KMS-11 (cell line): ENCODE measurements at regions not wholly inside any gene's neighbourhood (a gene's known extent, or its start where the extent isn't known, plus 50 kb on each side); places are given as distances from the start of the nearest gene placed in this dataset.

Source experiments
- H2AFZ ChIP-seq: fragments of 200-600 bp; sonication (generic); 2 replicates; pipeline ENCODE4 v1.6.1; 2016; ENCODE audit warnings: antibody characterized with exemption, mixed run types, low read depth
- H3K27ac ChIP-seq: fragments of 200-600 bp; sonication (generic); 2 replicates; pipeline ENCODE4 v1.6.1; 2016; ENCODE audit warnings: mild to moderate bottlenecking, mixed run types
- H3K27me3 ChIP-seq: fragments of 200-600 bp; sonication (generic); 2 replicates; pipeline ENCODE4 v1.6.1; 2017; ENCODE audit warnings: mild to moderate bottlenecking, low read depth, mixed run types, moderate library complexity; ENCODE audit not compliant: insufficient read depth
- H3K36me3 ChIP-seq: fragments of 200-600 bp; sonication (generic); 2 replicates; pipeline ENCODE4 v1.6.1; 2017; ENCODE audit warnings: mild to moderate bottlenecking, mixed run types; ENCODE audit not compliant: insufficient read depth
- H3K4me1 ChIP-seq: fragments of 200-600 bp; sonication (generic); 2 replicates; pipeline ENCODE4 v1.6.1; 2016; ENCODE audit warnings: mild to moderate bottlenecking, low read depth, mixed run types; ENCODE audit not compliant: poor library complexity, severe bottlenecking
- H3K4me2 ChIP-seq: fragments of 200-600 bp; sonication (generic); 2 replicates; pipeline ENCODE4 v1.7.0; 2016; ENCODE audit warnings: mild to moderate bottlenecking, mixed run types
- H3K4me3 ChIP-seq: fragments of 200-600 bp; sonication (generic); IDR thresholded peaks from 2 replicates; pipeline ENCODE4 v1.6.1; 2017; ENCODE audit warnings: low read depth, low read length, mixed read lengths; ENCODE audit not compliant: insufficient read depth
- H3K79me2 ChIP-seq: fragments of 200-600 bp; sonication (generic); 2 replicates; pipeline ENCODE4 v1.6.1; 2016; ENCODE audit warnings: low read depth, mixed run types; ENCODE audit not compliant: insufficient read depth
- H3K9ac ChIP-seq: fragments of 200-600 bp; sonication (generic); 2 replicates; pipeline ENCODE4 v1.6.1; 2016; ENCODE audit warnings: mild to moderate bottlenecking, mixed run types
- H4K20me1 ChIP-seq: fragments of 200-600 bp; sonication (generic); 2 replicates; pipeline ENCODE4 v1.6.1; 2016; ENCODE audit warnings: mild to moderate bottlenecking, mixed run types; ENCODE audit not compliant: insufficient read depth
- CTCF ChIP-seq: fragments of 200-600 bp; sonication (generic); conservative IDR thresholded peaks from 2 replicates; pipeline ENCODE4 v1.6.1; 2017; ENCODE audit warnings: low read depth, mild to moderate bottlenecking, antibody characterized with exemption, low read length, moderate library complexity, mixed read lengths

GRCh38 chr21:35705237-35705887 lies 355.0 kb downstream of the SETD4 start:
- no peaks in the 10 kb centered on the region; the same call in 1 of the 2 replicates for H3K27me3 ChIP-seq
- TF ChIP-seq CTCF = no peak
- H3K79me2 ChIP-seq = no peaks in the 10 kb centered on the region
- no peaks in the 10 kb centered on the region for H4K20me1 ChIP-seq
- no peaks in the 10 kb centered on the region for H3K36me3 ChIP-seq
- H3K4me3 ChIP-seq = no peak overlapping the region
- H3K27ac ChIP-seq = no peak overlapping the region
- H3K4me2 ChIP-seq = no peak overlapping the region
- no peak overlapping the region for H3K9ac ChIP-seq
- H3K4me1 ChIP-seq = no peaks in the 10 kb centered on the region
- H2AFZ ChIP-seq = no peak overlapping the region

- H3K27me3 ChIP-seq = no peaks in the 10 kb centered on the region; the same call in 1 of the 2 replicates
- H3K4me1 ChIP-seq = peaks cover 2% of the 10 kb centered on the region
These were observed 356.6 kb downstream of the SETD4 start for GRCh38 chr21:35703704-35704103.

DNA sequence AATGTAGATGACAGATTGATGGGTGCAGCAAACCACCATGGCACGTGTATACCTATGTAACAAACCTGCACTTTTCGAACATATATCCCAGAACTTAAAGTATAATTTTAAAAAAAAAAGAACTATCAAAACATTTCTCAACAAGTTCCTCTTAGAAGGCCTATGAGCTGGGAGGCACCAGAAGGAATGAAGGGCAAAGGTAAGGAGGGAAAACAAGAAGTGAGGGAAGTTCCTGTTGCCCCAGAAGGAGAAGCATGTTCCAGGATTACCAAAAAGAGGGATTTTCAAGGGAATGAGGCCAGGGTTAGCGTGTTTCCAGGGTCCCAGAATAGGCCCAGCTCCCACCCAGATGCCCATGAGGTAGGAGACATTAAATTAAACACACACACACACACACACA lies 361.0 kb downstream of the SETD4 start:
- Histone ChIP-seq H3K36me3 (no peaks in the 10 kb centered on the region), H3K4me2 (no peak overlapping the region), H3K27ac (no peak overlapping the region), H3K9ac (no peak overlapping the region), H3K27me3 (no peaks in the 10 kb centered on the region), H2AFZ (no peak overlapping the region), H3K79me2 (no peaks in the 10 kb centered on the region), H3K4me3 (no peak overlapping the region), H3K4me1 (peaks cover 37% of the 10 kb centered on the region), H4K20me1 (no peaks in the 10 kb centered on the region)
- no peak for TF ChIP-seq CTCF

More at GRCh38 chr21:35703704-35704103, 356.6 kb downstream of the SETD4 start:
- Histone ChIP-seq H3K27ac (no peak overlapping the region), H3K4me2 (no peak overlapping the region), H3K79me2 (no peaks in the 10 kb centered on the region), H3K4me3 (no peak overlapping the region), H2AFZ (no peak overlapping the region), H4K20me1 (no peaks in the 10 kb centered on the region), H3K9ac (no peak overlapping the region), H3K36me3 (no peaks in the 10 kb centered on the region)
- no peak for TF ChIP-seq CTCF

DNA sequence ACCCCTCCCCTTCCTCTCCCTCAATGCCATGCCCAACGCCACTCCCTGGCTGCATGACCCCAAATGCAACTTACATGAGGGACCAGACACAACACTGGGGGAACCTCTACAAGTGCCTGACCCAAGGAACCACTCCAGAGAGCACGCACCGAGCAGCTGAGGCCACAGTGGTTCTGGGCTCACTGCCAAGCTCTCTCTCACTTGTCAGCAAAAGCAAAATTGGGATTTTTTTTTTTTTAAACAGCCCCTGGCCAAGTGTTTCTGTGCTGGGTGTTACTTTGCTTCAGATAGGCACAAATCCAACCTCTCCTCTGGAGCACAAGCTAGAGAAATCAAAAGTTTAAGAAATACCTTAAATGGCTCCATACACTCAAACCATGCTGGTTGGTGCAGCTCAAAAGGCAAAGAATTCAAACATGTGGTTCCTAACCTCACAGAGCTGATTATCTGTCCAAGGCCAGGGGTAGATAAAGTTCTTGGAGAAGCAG lies 363.0 kb downstream of the SETD4 start:
- H3K4me1 ChIP-seq = peaks cover 54% of the 10 kb centered on the region
- H4K20me1 ChIP-seq = no peaks in the 10 kb centered on the region
- H3K9ac ChIP-seq = peak overlapping the region; percentile 13; the same call in 1 of the 2 replicates
- H2AFZ ChIP-seq = no peak overlapping the region
- H3K4me2 ChIP-seq = peak overlapping the region; percentile 58
- peak overlapping the region; percentile 37; the same call in 1 of the 2 replicates for H3K27ac ChIP-seq
- H3K27me3 ChIP-seq = no peaks in the 10 kb centered on the region
- no peak overlapping the region for H3K4me3 ChIP-seq
- H3K79me2 ChIP-seq = no peaks in the 10 kb centered on the region
- TF ChIP-seq CTCF = no peak
- no peaks in the 10 kb centered on the region for H3K36me3 ChIP-seq
